ENCODE measurements at regions not wholly inside any gene's neighbourhood (a gene's known extent, or its start where the extent isn't known, plus 50 kb on each side); places are given as distances from the start of the nearest gene placed in this dataset.

GRCh38 chr16:62970851-62971250 is 934.6 kb upstream of the CDH8 start:
- no peak for DNase-seq (ENCODE audit: low read depth in 1 of 2, low spot score in 1 of 2)
- Histone ChIP-seq H3K27ac (replicated peaks) (no peak overlapping the region), H3K27me3 (ENCODE audit: insufficient read depth, poor library complexity, severe bottlenecking) (no peaks in the 10 kb centered on the region), H3K4me3 (replicated peaks; ENCODE audit: insufficient read depth, low read length) (no peak overlapping the region)
- TF ChIP-seq, protein P1, sequence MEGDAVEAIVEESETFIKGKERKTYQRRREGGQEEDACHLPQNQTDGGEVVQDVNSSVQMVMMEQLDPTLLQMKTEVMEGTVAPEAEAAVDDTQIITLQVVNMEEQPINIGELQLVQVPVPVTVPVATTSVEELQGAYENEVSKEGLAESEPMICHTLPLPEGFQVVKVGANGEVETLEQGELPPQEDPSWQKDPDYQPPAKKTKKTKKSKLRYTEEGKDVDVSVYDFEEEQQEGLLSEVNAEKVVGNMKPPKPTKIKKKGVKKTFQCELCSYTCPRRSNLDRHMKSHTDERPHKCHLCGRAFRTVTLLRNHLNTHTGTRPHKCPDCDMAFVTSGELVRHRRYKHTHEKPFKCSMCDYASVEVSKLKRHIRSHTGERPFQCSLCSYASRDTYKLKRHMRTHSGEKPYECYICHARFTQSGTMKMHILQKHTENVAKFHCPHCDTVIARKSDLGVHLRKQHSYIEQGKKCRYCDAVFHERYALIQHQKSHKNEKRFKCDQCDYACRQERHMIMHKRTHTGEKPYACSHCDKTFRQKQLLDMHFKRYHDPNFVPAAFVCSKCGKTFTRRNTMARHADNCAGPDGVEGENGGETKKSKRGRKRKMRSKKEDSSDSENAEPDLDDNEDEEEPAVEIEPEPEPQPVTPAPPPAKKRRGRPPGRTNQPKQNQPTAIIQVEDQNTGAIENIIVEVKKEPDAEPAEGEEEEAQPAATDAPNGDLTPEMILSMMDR (IDR thresholded peaks at IDR 0.05; ENCODE audit: insufficient read depth, low read length): no peak
- no peak for TF ChIP-seq SPI1 (IDR thresholded peaks at IDR 0.05; ENCODE audit: borderline replicate concordance, low read depth)
- no peak for TF ChIP-seq POLR2AphosphoS5 (IDR thresholded peaks at IDR 0.05; ENCODE audit: low read depth)
- TF ChIP-seq GABPA (IDR thresholded peaks at IDR 0.05; ENCODE audit: low read depth): no peak
- no peak for TF ChIP-seq REST (IDR thresholded peaks at IDR 0.05; ENCODE audit: insufficient replicate concordance, low read depth)

- Histone ChIP-seq H3K27me3 (ENCODE audit: insufficient read depth, poor library complexity, severe bottlenecking) (no peaks in the 10 kb centered on the region), H3K27ac (replicated peaks) (no peak overlapping the region), H3K4me3 (replicated peaks; ENCODE audit: insufficient read depth, low read length) (no peak overlapping the region)
- no peak for DNase-seq (ENCODE audit: low read depth in 1 of 2, low spot score in 1 of 2)
- TF ChIP-seq, protein P1 (IDR thresholded peaks at IDR 0.05; ENCODE audit: insufficient read depth, low read length): no peak
- TF ChIP-seq SPI1 (IDR thresholded peaks at IDR 0.05; ENCODE audit: borderline replicate concordance, low read depth): no peak
- TF ChIP-seq GABPA (IDR thresholded peaks at IDR 0.05; ENCODE audit: low read depth): no peak
- TF ChIP-seq REST (IDR thresholded peaks at IDR 0.05; ENCODE audit: insufficient replicate concordance, low read depth): no peak
- TF ChIP-seq POLR2AphosphoS5 (IDR thresholded peaks at IDR 0.05; ENCODE audit: low read depth): no peak
Measured at GRCh38 chr16:62969711-62970318, 933.6 kb upstream of the CDH8 start.

DNA sequence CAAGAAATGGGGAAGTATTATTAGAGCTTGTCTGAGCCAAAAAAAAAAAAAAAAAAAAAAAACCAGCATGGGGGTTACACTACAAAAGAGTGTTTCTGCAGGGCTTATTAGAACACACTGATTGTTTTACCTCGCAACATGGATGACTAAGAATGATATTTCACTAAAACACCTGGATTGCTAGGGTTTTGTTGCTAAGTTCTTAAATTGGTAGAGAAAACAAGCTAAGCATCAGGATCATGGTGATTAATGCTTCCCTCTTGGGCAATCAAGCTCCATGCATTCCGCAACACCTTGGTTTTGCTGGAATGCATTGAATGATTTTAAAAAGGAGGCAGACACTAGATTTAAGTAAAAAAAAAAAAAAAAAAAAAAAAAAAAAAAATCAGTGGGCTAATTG is 931.4 kb upstream of the CDH8 start:
- no peak for TF ChIP-seq POLR2AphosphoS5 (IDR thresholded peaks at IDR 0.05; ENCODE audit: low read depth)
- Histone ChIP-seq H3K27me3 (ENCODE audit: insufficient read depth, poor library complexity, severe bottlenecking) (no peaks in the 10 kb centered on the region), H3K27ac (replicated peaks) (no peak overlapping the region), H3K4me3 (replicated peaks; ENCODE audit: insufficient read depth, low read length) (no peak overlapping the region)
- no peak for DNase-seq (ENCODE audit: low read depth in 1 of 2, low spot score in 1 of 2)

DNA sequence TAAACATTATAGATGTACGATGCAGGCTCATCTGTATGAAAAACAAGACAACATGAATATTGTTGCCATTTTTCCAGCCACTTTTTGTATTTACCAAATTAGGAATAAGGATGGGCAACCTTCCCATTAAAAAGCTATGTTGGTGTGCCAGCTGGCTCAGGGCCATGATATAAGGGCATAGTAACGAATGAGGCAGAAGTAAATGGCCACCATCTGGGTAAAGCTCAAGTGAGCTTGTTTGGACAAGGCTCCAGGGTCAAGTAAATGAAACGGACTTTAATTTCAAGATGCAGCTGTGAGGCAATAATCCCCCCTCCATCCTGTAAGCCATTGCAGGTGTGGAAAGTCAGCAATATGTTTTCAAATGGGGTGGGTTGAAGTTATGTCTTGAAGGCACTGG is 930.9 kb upstream of the CDH8 start:
- TF ChIP-seq SPI1 (IDR thresholded peaks at IDR 0.05; ENCODE audit: borderline replicate concordance, low read depth) (no peak), REST (IDR thresholded peaks at IDR 0.05; ENCODE audit: insufficient replicate concordance, low read depth) (no peak), POLR2AphosphoS5 (IDR thresholded peaks at IDR 0.05; ENCODE audit: low read depth) (no peak), GABPA (IDR thresholded peaks at IDR 0.05; ENCODE audit: low read depth) (no peak)
- TF ChIP-seq, protein P1 (IDR thresholded peaks at IDR 0.05; ENCODE audit: insufficient read depth, low read length): no peak
- no peak for DNase-seq (ENCODE audit: low read depth in 1 of 2, low spot score in 1 of 2)
- Histone ChIP-seq H3K27ac (replicated peaks) (no peak overlapping the region), H3K27me3 (ENCODE audit: insufficient read depth, poor library complexity, severe bottlenecking) (no peaks in the 10 kb centered on the region), H3K4me3 (replicated peaks; ENCODE audit: insufficient read depth, low read length) (no peak overlapping the region)

Data from HL-60 (cell line).